Stimulated activated CD4-positive, alpha-beta T cell treated with anti-CD3 and anti-CD28 coated beads, Interleukin-1b, Interleukin-23, amount 100 ng/mL, for 24 hours (primary cell): ENCODE measurements at regions not wholly inside any gene's neighbourhood (a gene's known extent, or its start where the extent isn't known, plus 50 kb on each side); places are given as distances from the start of the nearest gene placed in this dataset.
"Not testable (repeated sequence)": the region's sequence is repeated elsewhere in the genome, so short reads cannot be mapped to it uniquely, and the experiment has no call there.

ENCODE experiments used
- DNase-seq, 4 experiments: peaks; one replicate each; pipeline ENCODE4 v3.0.0-alpha.2; 2020; ENCODE audit warnings: low read depth in 4 of 4, low spot score in 1 of 4

DNA sequence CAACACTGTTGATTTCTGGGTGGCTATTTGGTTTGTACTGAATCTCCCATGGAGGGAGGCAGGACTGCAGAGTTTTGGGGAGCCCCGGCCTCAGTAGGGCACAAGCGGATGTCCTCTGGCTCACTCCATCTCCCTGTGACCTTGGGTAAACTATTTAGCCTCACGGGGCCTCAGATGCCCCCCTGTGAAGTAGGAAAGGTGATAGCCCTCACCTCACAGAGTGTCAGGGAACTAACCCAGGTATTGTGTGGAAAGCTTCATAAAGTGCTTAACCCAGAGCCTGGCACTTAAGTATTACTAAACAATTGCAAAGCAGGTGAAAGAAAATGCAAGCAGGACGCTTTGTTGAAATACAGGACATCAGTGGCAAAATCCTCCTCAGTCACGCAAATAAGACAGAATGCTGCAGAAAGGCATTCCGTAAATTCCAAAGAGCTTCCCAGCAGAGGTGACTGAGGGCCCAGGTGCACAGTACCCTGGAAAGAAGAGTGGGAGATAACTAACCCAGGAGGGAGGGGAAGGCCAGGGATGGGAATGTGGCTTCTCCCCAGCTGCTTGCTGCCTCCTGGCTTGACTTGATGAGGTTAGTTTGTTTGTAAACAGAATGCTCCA lies 436.3 kb downstream of the PRDM2 start:
- DNase-seq: no peak

GRCh38 chr1:14136881-14137280 lies 436.9 kb downstream of the PRDM2 start:
- no peak for DNase-seq

DNA sequence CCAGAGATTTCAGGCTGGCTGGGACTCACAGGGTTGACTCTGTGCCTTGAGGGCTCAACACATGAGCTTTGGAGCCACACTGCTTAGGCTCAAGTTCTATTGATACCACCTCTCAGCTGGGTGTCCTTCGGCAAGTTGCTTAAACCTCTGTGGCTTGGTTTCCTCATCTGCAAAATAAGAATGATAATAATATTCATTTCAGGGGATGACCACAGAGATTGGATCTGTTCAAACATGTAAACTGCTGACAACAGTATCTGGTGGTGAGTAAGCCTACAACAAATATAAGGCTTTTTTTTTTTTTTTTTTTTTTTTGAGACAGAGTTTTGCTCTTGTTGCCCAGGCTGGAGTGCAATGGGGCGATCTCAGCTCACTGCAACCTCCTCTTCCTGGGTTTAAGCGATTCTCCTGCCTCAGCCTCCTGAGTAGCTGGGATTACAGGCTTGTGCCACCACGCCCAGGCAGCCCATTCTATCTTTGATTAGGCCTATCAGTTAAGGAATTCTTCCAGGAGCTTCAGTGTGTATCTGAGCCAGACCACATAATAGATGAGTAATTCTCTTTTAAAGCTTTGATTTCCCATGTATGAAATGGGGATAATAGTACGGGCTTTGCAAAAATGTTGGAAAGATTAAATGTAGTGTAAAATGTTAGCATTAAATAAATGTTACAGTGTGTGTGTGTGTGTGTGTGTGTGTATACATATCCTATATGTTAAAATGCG lies 437.6 kb downstream of the PRDM2 start:
- no peak for DNase-seq

DNA sequence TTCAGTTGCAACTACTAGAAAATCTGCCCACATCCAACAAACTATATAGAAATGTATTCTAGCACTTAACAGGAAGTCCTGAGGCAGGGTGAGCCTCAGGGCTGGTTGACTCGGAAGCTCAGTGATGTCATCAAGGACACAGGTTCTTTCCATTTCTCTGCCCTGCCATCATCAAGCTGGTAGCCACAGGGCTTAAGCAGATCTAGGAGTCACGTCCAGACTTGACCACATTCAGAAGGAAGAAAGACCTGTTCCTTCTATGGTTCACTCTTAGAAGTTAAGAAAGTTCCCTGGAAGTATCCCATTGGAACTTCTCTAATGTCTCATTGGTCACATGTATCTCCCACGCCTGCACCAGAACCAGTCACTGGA lies 438.1 kb downstream of the PRDM2 start:
- no peak for DNase-seq

- DNase-seq: no peak
These were observed 438.7 kb downstream of the PRDM2 start for GRCh38 chr1:14138687-14139086.

GRCh38 chr1:14140831-14141401 lies 440.9 kb downstream of the PRDM2 start:
- DNase-seq: no peak

- DNase-seq: no peak
These were observed 441.7 kb downstream of the PRDM2 start for GRCh38 chr1:14141656-14142055.

- DNase-seq: no peak
These were observed 442.6 kb downstream of the PRDM2 start for GRCh38 chr1:14142397-14143100.

DNA sequence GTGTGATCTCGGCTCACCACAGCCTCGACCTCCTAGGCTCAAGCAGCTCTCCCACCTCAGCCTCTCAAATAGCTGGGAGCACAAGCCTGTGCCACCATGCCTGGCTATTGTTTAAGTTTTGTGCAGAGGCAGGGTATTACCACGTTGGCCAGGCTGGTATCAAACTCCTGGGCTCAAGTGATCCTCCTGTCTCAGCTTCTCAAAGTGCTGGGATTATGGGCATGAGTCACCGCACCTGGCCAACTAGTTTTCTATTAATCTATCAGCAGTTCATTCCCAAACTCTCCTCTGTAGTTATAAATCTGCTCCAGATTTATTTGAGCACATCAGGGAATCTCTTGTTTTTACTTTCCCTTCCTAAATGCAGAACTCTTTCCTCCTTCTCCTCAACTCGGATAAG lies 443.8 kb downstream of the PRDM2 start:
- DNase-seq: no peak

DNA sequence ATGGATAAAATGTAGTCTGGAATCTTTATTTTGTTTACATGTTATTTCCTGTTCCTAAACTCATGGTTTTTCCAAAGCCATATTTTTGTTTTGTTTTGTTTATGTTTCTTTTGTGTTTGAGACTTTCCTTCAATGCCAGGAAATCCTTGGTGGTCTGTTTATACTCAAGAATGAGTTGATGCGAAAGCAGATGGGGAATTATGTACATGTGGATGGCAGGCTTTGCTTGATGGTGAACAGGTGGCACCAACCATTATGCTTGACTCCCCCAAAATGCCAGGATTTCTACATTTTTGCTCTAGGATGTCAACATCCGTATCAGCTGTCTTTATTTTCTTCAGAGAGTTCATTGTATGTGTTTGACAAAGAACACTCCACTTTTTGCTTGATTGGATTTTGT lies 448.5 kb downstream of the PRDM2 start:
- DNase-seq: no peak

- no peak for DNase-seq
These were observed 449.1 kb upstream of the KAZN start for GRCh38 chr1:14149431-14149830.

DNA sequence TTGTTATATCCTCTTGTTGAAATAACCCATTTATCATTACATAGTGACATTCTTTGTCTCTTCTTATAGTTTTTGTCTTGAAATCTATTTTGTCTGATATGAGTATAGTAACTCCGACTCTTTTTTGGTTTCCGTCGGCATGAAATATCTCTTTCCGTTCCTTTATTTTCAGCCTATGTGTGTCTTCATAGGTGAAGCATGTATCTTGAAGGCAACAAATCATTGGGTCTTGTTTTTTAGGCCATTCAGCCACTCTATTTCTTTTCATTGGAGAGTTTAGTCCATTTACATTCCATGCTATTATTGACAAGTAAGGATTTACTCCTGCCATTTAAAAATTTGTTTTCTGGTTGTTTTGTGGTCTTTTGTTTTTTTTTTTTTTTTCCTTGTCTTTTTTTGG lies 441.9 kb upstream of the KAZN start:
- DNase-seq: no peak

DNA sequence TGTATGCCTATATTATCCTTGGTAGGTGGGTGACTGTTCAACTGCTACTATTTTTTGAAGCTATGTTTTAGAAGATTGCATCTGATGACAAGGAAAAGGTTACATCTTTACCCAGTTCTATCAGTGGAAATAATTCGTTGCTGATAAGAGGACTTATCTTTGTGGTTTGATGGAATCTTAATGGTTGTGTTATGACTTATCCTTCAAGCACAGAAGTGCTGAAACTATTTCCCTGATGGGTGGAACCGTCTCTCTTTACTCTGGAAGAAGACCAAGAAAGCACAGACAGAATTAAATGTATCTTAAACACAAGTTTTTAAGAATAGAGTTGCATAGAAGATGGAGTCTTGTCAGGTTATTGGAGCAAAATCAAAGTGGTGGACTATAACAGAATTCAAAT lies 437.7 kb upstream of the KAZN start:
- no peak for DNase-seq

GRCh38 chr1:14163246-14163645 lies 435.2 kb upstream of the KAZN start:
- no peak for DNase-seq

GRCh38 chr1:14165371-14165801 lies 433.1 kb upstream of the KAZN start:
- DNase-seq: no peak

DNA sequence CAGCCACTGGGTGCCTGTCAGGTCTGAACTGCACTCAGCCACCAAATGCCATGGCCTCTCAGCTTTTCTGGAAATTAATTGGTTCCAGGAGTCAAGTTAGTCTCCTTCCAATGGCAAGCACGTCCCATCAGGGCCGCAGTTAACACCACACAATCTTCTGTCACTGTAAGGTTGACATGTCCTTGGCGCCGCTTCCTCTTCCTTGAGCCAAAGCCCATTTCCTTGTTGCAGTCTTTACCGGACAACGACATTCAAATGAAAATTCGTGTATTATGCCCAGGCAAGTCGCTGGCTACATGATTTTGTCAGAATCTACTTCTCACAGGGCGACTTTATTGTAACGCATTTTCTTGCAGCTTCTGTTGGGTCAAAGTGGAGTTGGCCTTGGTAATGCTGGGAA lies 430.6 kb upstream of the KAZN start:
- no peak for DNase-seq

GRCh38 chr1:14168326-14169063 lies 430.0 kb upstream of the KAZN start:
- DNase-seq: no peak

DNA sequence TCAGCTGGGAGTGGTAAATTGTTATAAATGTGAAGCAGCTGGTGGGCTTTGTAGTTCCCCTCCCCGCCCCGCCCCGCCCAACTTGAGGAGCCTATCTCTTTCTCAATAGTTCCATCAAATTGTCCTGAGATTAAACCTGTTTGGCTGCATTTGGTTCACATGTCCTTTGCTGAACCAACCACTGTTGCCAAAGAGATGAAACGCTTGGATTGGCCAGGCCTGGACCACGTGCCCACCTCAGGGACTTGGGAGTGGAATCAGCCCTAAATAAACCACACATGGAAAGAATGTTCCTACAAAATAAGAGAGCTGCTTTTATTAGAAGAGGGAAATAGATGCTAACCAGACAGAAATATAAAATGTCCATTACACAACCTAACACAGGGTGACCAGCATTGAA lies 424.9 kb upstream of the KAZN start:
- DNase-seq: no peak

- DNase-seq: not testable (repeated sequence)
These were observed 420.6 kb upstream of the KAZN start for GRCh38 chr1:14177866-14178265.

- no peak for DNase-seq
These were observed 417.7 kb upstream of the KAZN start for GRCh38 chr1:14180738-14181137.

DNA sequence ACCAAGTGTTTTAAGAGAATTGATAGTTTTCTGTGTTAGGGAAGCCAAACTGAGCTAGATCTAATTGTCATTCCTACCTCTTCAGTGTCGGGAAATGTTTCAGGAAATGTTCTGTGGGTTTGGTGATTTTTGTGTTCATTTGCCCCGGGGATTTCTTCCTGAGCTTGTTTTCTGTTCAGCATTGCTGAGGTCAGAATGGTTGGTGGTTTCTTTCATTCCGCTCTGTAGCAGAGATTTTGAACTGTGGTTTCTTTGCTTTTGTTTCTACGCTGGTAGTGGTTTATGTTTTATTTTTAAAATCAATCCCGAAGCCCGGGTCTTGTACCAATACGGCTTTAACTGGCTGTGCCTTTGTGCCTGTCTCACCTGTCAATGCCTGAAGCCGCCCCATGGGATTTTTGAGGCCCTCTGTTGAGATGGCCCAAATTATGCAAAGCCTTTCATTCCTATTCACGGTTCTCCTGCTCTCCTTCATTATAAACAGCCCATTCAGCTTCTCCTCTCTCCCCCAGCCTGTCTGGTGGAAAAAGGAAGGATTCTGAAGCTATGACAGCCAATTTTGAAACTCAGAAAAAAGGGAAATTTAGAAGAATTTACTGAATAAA lies 417.2 kb upstream of the KAZN start:
- no peak for DNase-seq
